RWPE2 (cell line): ENCODE measurements at regions not wholly inside any gene's neighbourhood (a gene's known extent, or its start where the extent isn't known, plus 50 kb on each side); places are given as distances from the start of the nearest gene placed in this dataset.
A peak's percentile ranks its signal among the peaks of the same experiment; 100 is the strongest.

ENCODE experiments used
- ATAC-seq: fragments of 200-7000 bp; cut with Tn5 transposase; 3 replicates; pipeline ENCODE4 v1.9.1; 2021; ENCODE audit warnings: low read depth
- DNase-seq: peaks from one replicate; pipeline ENCODE4 v3.0.0-alpha.2; 2020; ENCODE audit warnings: low spot score
- H3K27ac ChIP-seq: fragments of 450-650 bp; 2 replicates; pipeline ENCODE4 v1.5.1; 2017; ENCODE audit warnings: mild to moderate bottlenecking; ENCODE audit not compliant: poor library complexity, severe bottlenecking
- H3K27me3 ChIP-seq: fragments of 250-450 bp; sonication (Bioruptor Pico); 2 replicates; pipeline ENCODE4 v1.5.1; 2021; ENCODE audit warnings: mild to moderate bottlenecking, moderate library complexity; ENCODE audit not compliant: insufficient read depth, poor library complexity, severe bottlenecking
- H3K36me3 ChIP-seq: fragments of 250-450 bp; sonication (Bioruptor Pico); 2 replicates; pipeline ENCODE4 v1.5.1; 2020; ENCODE audit warnings: low read depth, mild to moderate bottlenecking, moderate library complexity
- H3K4me1 ChIP-seq: fragments of 250-450 bp; sonication (Bioruptor Pico); 2 replicates; pipeline ENCODE4 v1.5.1; 2021; ENCODE audit warnings: mild to moderate bottlenecking, moderate library complexity; ENCODE audit not compliant: insufficient read depth, poor library complexity, severe bottlenecking
- H3K4me3 ChIP-seq: fragments of 250-450 bp; sonication (Bioruptor Pico); 2 replicates; pipeline ENCODE4 v1.5.1; 2021; ENCODE audit warnings: mild to moderate bottlenecking, moderate library complexity; ENCODE audit not compliant: severe bottlenecking
- H3K9me3 ChIP-seq: fragments of 250-450 bp; sonication (Bioruptor Pico); 2 replicates; pipeline ENCODE4 v1.5.1; 2021; ENCODE audit warnings: mild to moderate bottlenecking, moderate library complexity; ENCODE audit not compliant: severe bottlenecking
- TF ChIP-seq, protein P1 (sequence below): fragments of 450-650 bp; IDR thresholded peaks from one replicate; pipeline ENCODE4 v1.5.1; 2017; ENCODE audit warnings: mild to moderate bottlenecking, moderate library complexity; ENCODE audit not compliant: poor library complexity, severe bottlenecking

DNA sequence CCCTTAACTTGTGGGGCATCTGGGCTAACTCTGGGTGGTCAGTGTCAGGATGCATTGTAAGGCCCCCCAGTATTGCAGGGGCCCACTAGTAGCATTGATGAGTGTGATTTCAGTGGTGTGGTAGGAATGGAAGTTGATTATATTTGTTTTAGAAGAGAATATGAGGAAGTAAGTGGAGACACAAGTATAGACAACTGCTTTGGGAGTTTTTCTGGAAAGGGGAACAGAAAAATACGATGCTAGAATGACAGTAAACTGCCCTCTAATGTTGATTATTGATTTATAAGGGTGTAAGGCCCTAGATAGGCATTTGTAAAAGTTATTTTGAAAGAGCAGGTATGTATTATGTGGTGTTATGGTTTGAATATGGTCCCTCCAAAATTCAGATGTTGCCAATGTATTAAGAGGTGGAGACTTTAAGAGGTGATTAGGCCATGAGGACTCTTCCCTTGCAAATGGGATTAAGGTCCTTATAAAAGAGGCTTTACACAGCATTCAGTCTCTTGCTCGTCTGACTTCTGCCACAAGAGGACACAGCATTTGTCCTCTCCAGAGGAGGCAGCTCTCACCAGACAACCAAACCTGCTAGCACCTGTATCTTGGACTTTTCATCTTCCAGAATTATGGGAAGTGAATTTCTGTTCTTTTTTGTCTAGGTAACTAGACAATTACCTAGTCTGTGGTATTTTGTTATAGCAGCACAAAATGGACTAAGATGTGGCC, 135.9 kb upstream of the DTNBP1 start:
- Histone ChIP-seq H3K4me1 (no peaks in the 10 kb centered on the region), H3K36me3 (no peaks in the 10 kb centered on the region), H3K4me3 (no peak overlapping the region), H3K9me3 (no peaks in the 10 kb centered on the region), H3K27me3 (no peaks in the 10 kb centered on the region), H3K27ac (no peak overlapping the region)
- ATAC-seq = no peak
- DNase-seq = no peak
- TF ChIP-seq, protein P1, sequence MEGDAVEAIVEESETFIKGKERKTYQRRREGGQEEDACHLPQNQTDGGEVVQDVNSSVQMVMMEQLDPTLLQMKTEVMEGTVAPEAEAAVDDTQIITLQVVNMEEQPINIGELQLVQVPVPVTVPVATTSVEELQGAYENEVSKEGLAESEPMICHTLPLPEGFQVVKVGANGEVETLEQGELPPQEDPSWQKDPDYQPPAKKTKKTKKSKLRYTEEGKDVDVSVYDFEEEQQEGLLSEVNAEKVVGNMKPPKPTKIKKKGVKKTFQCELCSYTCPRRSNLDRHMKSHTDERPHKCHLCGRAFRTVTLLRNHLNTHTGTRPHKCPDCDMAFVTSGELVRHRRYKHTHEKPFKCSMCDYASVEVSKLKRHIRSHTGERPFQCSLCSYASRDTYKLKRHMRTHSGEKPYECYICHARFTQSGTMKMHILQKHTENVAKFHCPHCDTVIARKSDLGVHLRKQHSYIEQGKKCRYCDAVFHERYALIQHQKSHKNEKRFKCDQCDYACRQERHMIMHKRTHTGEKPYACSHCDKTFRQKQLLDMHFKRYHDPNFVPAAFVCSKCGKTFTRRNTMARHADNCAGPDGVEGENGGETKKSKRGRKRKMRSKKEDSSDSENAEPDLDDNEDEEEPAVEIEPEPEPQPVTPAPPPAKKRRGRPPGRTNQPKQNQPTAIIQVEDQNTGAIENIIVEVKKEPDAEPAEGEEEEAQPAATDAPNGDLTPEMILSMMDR = no peak

GRCh38 chr6:15796844-15797243, 134.0 kb upstream of the DTNBP1 start:
- no peak overlapping the region for H3K4me3 ChIP-seq
- no peaks in the 10 kb centered on the region for H3K4me1 ChIP-seq
- no peak overlapping the region for H3K27ac ChIP-seq
- no peaks in the 10 kb centered on the region for H3K27me3 ChIP-seq
- DNase-seq = no peak
- TF ChIP-seq, protein P1 = no peak
- no peaks in the 10 kb centered on the region for H3K36me3 ChIP-seq
- ATAC-seq = no peak
- H3K9me3 ChIP-seq = no peaks in the 10 kb centered on the region

DNA sequence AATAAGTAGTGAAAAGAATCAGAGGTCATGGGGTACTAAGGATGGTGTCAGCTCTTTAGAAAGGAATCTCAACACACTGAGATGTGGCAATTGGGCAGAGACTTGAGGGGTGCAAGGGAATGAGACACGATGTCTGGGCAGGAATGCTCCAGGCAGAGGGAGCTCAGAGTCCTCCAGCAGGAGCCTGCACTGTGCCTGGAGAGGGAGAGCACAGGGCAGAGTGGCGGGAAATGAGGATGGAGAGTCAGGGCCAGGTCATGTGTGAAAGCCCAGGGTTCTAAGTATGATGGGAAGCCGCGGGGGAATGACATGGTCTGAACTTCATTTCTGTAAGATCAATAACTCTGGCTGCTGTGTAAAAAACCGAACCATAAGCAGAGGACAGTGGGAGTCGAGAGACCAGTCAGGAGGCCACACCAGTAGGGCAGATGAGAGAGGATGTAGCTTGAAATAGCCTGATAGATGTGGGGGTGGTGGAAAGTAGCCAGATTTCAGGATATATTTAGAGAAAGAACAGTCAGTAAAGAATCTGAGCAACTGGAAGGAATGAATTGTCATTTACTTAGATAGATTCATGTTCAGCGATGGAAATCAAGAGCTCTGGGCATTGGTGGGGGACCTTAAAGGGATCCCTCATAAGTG, 133.4 kb upstream of the DTNBP1 start:
- Histone ChIP-seq H3K9me3 (no peaks in the 10 kb centered on the region), H3K27me3 (no peaks in the 10 kb centered on the region), H3K27ac (no peak overlapping the region), H3K4me3 (no peak overlapping the region), H3K4me1 (no peaks in the 10 kb centered on the region), H3K36me3 (no peaks in the 10 kb centered on the region)
- DNase-seq (no peak), ATAC-seq (no peak)
- TF ChIP-seq, protein P1 = no peak

- TF ChIP-seq, protein P1 = no peak
- DNase-seq (no peak), ATAC-seq (no peak)
- Histone ChIP-seq H3K27me3 (no peaks in the 10 kb centered on the region), H3K4me3 (no peak overlapping the region), H3K36me3 (no peaks in the 10 kb centered on the region), H3K9me3 (no peaks in the 10 kb centered on the region), H3K4me1 (no peaks in the 10 kb centered on the region), H3K27ac (no peak overlapping the region)
Measured at GRCh38 chr6:15793826-15794225, 131.0 kb upstream of the DTNBP1 start.

GRCh38 chr6:15793288-15793687, 130.5 kb upstream of the DTNBP1 start:
- Histone ChIP-seq H3K4me3 (no peak overlapping the region), H3K4me1 (no peaks in the 10 kb centered on the region), H3K9me3 (no peaks in the 10 kb centered on the region), H3K36me3 (no peaks in the 10 kb centered on the region), H3K27me3 (no peaks in the 10 kb centered on the region), H3K27ac (no peak overlapping the region)
- TF ChIP-seq, protein P1 = no peak
- ATAC-seq (peak; percentile 89), DNase-seq (no peak)
